HFFc6 (cell line): ENCODE measurements at regions not wholly inside any gene's neighbourhood (a gene's known extent, or its start where the extent isn't known, plus 50 kb on each side); places are given as distances from the start of the nearest gene placed in this dataset.

Source experiments
- DNase-seq: peaks from one replicate; pipeline ENCODE4 v3.0.0-alpha.2; 2018
- H3K27ac Mint-ChIP-seq: 2 replicates; pipeline ENCODE4 v1.8.0; 2020; ENCODE audit warnings: mild to moderate bottlenecking, mixed read lengths
- H3K27me3 Mint-ChIP-seq: 2 replicates; pipeline ENCODE4 v1.8.0; 2021; ENCODE audit warnings: mild to moderate bottlenecking, moderate library complexity, mixed read lengths; ENCODE audit not compliant: insufficient read depth
- H3K36me3 Mint-ChIP-seq: 2 replicates; pipeline ENCODE4 v1.8.0; 2021; ENCODE audit warnings: low read depth, mixed read lengths
- H3K4me1 Mint-ChIP-seq: 2 replicates; pipeline ENCODE4 v1.8.0; 2020; ENCODE audit warnings: low read depth, mixed read lengths
- H3K4me3 Mint-ChIP-seq: 2 replicates; pipeline ENCODE4 v1.8.0; 2020; ENCODE audit warnings: mild to moderate bottlenecking, moderate library complexity, mixed read lengths
- H3K9me3 Mint-ChIP-seq: 2 replicates; pipeline ENCODE4 v1.8.0; 2020; ENCODE audit warnings: mild to moderate bottlenecking, mixed read lengths
- TF ChIP-seq, protein P1 (sequence below): fragments of 200-600 bp; sonication (generic); IDR thresholded peaks from 2 replicates; pipeline ENCODE4 v1.5.0; 2021; ENCODE audit warnings: antibody characterized with exemption, mild to moderate bottlenecking

DNA sequence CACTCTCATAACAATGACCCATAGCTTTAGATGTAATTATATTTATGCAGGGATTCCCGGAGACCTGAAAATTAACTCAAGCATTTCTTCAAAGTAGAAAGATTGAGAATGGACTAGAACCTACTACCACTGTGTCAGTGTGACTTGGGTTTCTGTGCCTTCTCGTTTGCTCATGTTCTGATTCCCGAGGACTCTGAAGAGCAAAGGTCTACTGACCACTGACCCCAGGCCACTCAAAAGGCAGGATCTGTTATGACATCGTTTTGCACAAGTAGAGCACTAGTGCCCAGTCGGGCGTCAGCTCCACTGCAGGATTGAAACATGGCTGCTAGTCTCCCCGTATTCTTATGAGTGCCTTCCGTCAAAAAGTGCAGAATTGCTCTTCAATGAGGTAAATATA, 53.8 kb upstream of the DHRS4 start:
- Mint-ChIP-seq H3K4me1 (no peaks in the 10 kb centered on the region), H3K27me3 (peaks cover 21% of the 10 kb centered on the region), H3K36me3 (no peaks in the 10 kb centered on the region), H3K27ac (no peak overlapping the region), H3K9me3 (no peaks in the 10 kb centered on the region), H3K4me3 (no peak overlapping the region)
- TF ChIP-seq, protein P1, sequence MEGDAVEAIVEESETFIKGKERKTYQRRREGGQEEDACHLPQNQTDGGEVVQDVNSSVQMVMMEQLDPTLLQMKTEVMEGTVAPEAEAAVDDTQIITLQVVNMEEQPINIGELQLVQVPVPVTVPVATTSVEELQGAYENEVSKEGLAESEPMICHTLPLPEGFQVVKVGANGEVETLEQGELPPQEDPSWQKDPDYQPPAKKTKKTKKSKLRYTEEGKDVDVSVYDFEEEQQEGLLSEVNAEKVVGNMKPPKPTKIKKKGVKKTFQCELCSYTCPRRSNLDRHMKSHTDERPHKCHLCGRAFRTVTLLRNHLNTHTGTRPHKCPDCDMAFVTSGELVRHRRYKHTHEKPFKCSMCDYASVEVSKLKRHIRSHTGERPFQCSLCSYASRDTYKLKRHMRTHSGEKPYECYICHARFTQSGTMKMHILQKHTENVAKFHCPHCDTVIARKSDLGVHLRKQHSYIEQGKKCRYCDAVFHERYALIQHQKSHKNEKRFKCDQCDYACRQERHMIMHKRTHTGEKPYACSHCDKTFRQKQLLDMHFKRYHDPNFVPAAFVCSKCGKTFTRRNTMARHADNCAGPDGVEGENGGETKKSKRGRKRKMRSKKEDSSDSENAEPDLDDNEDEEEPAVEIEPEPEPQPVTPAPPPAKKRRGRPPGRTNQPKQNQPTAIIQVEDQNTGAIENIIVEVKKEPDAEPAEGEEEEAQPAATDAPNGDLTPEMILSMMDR: no peak
- no peak for DNase-seq

DNA sequence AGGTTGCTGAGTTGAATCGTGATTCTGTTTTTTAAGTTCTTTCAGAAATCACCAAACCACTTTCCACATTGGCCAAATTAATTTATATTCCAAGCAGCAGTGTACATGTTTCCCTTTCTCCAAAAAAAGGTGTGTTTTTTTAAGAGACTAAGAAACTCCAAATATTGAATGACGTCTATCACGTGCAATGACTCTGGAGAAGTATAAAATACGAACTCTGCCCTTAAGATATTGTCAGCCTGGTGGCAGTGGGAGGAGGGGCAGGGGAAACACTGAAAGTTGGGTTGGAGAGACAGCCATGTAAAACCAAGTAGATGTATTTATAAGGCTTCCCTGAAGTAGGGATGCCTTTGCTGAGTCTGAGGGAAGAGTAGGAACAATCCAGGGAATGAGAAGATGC, 50.1 kb upstream of the DHRS4 start:
- Mint-ChIP-seq H3K36me3 (no peaks in the 10 kb centered on the region), H3K9me3 (no peaks in the 10 kb centered on the region), H3K4me1 (no peaks in the 10 kb centered on the region), H3K27ac (no peak overlapping the region), H3K27me3 (peaks cover 24% of the 10 kb centered on the region), H3K4me3 (no peak overlapping the region)
- no peak for DNase-seq
- TF ChIP-seq, protein P1: no peak
